Astrocyte (in vitro differentiated cells and primary cell): ENCODE measurements at regions not wholly inside any gene's neighbourhood (a gene's known extent, or its start where the extent isn't known, plus 50 kb on each side); places are given as distances from the start of the nearest gene placed in this dataset.

ENCODE experiments used
- EZH2 ChIP-seq: IDR thresholded peaks from 2 replicates; pipeline ENCODE4 v1.6.1; 2012; ENCODE audit warnings: mild to moderate bottlenecking, low read length, inconsistent platforms; ENCODE audit not compliant: insufficient read depth
- TF ChIP-seq, protein P1 (sequence below): IDR thresholded peaks from 2 replicates; pipeline ENCODE4 v1.5.1; 2011; ENCODE audit warnings: low read depth, mild to moderate bottlenecking, inconsistent platforms, low read length, moderate library complexity; ENCODE audit not compliant: insufficient read depth

GRCh38 chr21:35111321-35111930 is 62.3 kb upstream of the RUNX1 start:
- TF ChIP-seq, protein P1, sequence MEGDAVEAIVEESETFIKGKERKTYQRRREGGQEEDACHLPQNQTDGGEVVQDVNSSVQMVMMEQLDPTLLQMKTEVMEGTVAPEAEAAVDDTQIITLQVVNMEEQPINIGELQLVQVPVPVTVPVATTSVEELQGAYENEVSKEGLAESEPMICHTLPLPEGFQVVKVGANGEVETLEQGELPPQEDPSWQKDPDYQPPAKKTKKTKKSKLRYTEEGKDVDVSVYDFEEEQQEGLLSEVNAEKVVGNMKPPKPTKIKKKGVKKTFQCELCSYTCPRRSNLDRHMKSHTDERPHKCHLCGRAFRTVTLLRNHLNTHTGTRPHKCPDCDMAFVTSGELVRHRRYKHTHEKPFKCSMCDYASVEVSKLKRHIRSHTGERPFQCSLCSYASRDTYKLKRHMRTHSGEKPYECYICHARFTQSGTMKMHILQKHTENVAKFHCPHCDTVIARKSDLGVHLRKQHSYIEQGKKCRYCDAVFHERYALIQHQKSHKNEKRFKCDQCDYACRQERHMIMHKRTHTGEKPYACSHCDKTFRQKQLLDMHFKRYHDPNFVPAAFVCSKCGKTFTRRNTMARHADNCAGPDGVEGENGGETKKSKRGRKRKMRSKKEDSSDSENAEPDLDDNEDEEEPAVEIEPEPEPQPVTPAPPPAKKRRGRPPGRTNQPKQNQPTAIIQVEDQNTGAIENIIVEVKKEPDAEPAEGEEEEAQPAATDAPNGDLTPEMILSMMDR: no peak
- no peak for TF ChIP-seq EZH2
